Muscle of leg (tissue), 3 donors: ENCODE measurements at regions not wholly inside any gene's neighbourhood (a gene's known extent, or its start where the extent isn't known, plus 50 kb on each side); places are given as distances from the start of the nearest gene placed in this dataset.
"Not testable (repeated sequence)": the region's sequence is repeated elsewhere in the genome, so short reads cannot be mapped to it uniquely, and the experiment has no call there.

Experiments
- DNase-seq: peaks from one replicate; pipeline ENCODE4 v3.0.0; 2013
- H3K27ac ChIP-seq: one replicate; pipeline ENCODE4 v1.5.1; 2013; ENCODE audit warnings: mild to moderate bottlenecking, low read length, control low read depth
- H3K27me3 ChIP-seq: one replicate; pipeline ENCODE4 v1.6.1; 2013; ENCODE audit warnings: low read length; ENCODE audit not compliant: control insufficient read depth, insufficient read depth
- H3K36me3 ChIP-seq: one replicate; pipeline ENCODE4 v1.6.1; 2013; ENCODE audit warnings: low read length; ENCODE audit not compliant: control insufficient read depth, insufficient read depth
- H3K4me1 ChIP-seq: one replicate; pipeline ENCODE4 v1.6.1; 2013; ENCODE audit warnings: low read length; ENCODE audit not compliant: control insufficient read depth, insufficient read depth
- H3K4me3 ChIP-seq: one replicate; pipeline ENCODE4 v1.5.1; 2013; ENCODE audit warnings: low read length, control low read depth
- H3K9me3 ChIP-seq: replicated peaks from 2 replicates; pipeline ENCODE4 v1.6.1; 2013; ENCODE audit warnings: low read depth, low read length; ENCODE audit not compliant: control insufficient read depth
- WGBS: methylation state at CpG from one replicate; pipeline ENCODE4 v1.1.5; 2013; ENCODE audit warnings: missing lambda C conversion rate; ENCODE audit not compliant: insufficient coverage; 5-methylcytosine and 5-hydroxymethylcytosine counted together

GRCh38 chr15:62509395-62509958, 344.4 kb upstream of the C2CD4B start:
- DNase-seq, result no peak
- no peak overlapping the region for H3K4me3 ChIP-seq
- H3K4me1 ChIP-seq, result peaks cover 50% of the 10 kb centered on the region
- no peaks in the 10 kb centered on the region for H3K27me3 ChIP-seq
- H3K36me3 ChIP-seq, result no peaks in the 10 kb centered on the region
- H3K9me3 ChIP-seq, result no peaks in the 10 kb centered on the region
- H3K27ac ChIP-seq, result peak overlapping the region; percentile 29
- WGBS, result 73% methylated on average over 6 of the region's 12 CpGs

GRCh38 chr15:62510791-62511190, 345.7 kb upstream of the C2CD4B start:
- H3K4me1 ChIP-seq, result peaks cover 46% of the 10 kb centered on the region
- no peaks in the 10 kb centered on the region for H3K27me3 ChIP-seq
- no peaks in the 10 kb centered on the region for H3K9me3 ChIP-seq
- WGBS, result 80% methylated on average over 1 of the region's 4 CpGs
- H3K36me3 ChIP-seq, result no peaks in the 10 kb centered on the region
- no peak overlapping the region for H3K27ac ChIP-seq
- DNase-seq, result no peak
- H3K4me3 ChIP-seq, result no peak overlapping the region

GRCh38 chr15:62512904-62513303, 347.8 kb upstream of the C2CD4B start:
- H3K36me3 ChIP-seq, result no peaks in the 10 kb centered on the region
- DNase-seq, result peak; percentile 56

GRCh38 chr15:62513893-62514292, 348.8 kb upstream of the C2CD4B start:
- no peaks in the 10 kb centered on the region for H3K36me3 ChIP-seq
- no peaks in the 10 kb centered on the region for H3K27me3 ChIP-seq
- DNase-seq, result no peak
- peaks cover 43% of the 10 kb centered on the region for H3K4me1 ChIP-seq
- peak overlapping the region; percentile 15 for H3K27ac ChIP-seq
- no peaks in the 10 kb centered on the region for H3K9me3 ChIP-seq
- no peak overlapping the region for H3K4me3 ChIP-seq
- no CpG with 5 or more reads among the region's 4 CpGs for WGBS

More at GRCh38 chr15:62512904-62513303, 347.8 kb upstream of the C2CD4B start:
- Histone ChIP-seq H3K27ac (peak overlapping the region; percentile 18), H3K4me3 (no peak overlapping the region), H3K4me1 (peaks cover 41% of the 10 kb centered on the region), H3K27me3 (no peaks in the 10 kb centered on the region), H3K9me3 (no peaks in the 10 kb centered on the region)
- 78% methylated on average over 1 of the region's 1 CpG for WGBS

- no peaks in the 10 kb centered on the region for H3K36me3 ChIP-seq
- no peak overlapping the region for H3K4me3 ChIP-seq
- peaks cover 33% of the 10 kb centered on the region for H3K4me1 ChIP-seq
- WGBS, result 100% methylated on average over 1 of the region's 7 CpGs
- no peaks in the 10 kb centered on the region for H3K27me3 ChIP-seq
- no peaks in the 10 kb centered on the region for H3K9me3 ChIP-seq
- H3K27ac ChIP-seq, result peak overlapping the region; percentile 39
- DNase-seq, result peak; percentile 60
These were observed 350.8 kb upstream of the C2CD4B start for GRCh38 chr15:62515696-62516395.

GRCh38 chr15:62517541-62517940, 352.5 kb upstream of the C2CD4B start:
- H3K9me3 ChIP-seq, result no peaks in the 10 kb centered on the region
- no peak overlapping the region for H3K27ac ChIP-seq
- H3K4me1 ChIP-seq, result peaks cover 40% of the 10 kb centered on the region
- H3K4me3 ChIP-seq, result no peak overlapping the region
- WGBS, result no CpG with 5 or more reads among the region's 1 CpG
- no peaks in the 10 kb centered on the region for H3K27me3 ChIP-seq
- DNase-seq, result no peak
- H3K36me3 ChIP-seq, result no peaks in the 10 kb centered on the region

- H3K9me3 ChIP-seq, H3K27ac ChIP-seq, H3K27me3 ChIP-seq, DNase-seq, H3K4me3 ChIP-seq, H3K36me3 ChIP-seq: not testable (repeated sequence)
- no CpG with 5 or more reads among the region's 6 CpGs for WGBS
- peaks cover 41% of the 10 kb centered on the region for H3K4me1 ChIP-seq
These were observed 353.6 kb upstream of the C2CD4B start for GRCh38 chr15:62518666-62519065.

- Histone ChIP-seq H3K27me3 (no peaks in the 10 kb centered on the region), H3K4me3 (no peak overlapping the region), H3K27ac (no peak overlapping the region), H3K4me1 (peaks cover 41% of the 10 kb centered on the region), H3K36me3 (no peaks in the 10 kb centered on the region), H3K9me3 (no peaks in the 10 kb centered on the region)
- no peak for DNase-seq
- WGBS, result 100% methylated on average over 2 of the region's 4 CpGs
These were observed 354.8 kb upstream of the C2CD4B start for GRCh38 chr15:62519900-62520299.

GRCh38 chr15:62520887-62521286, 355.8 kb upstream of the C2CD4B start:
- DNase-seq, result no peak
- no peaks in the 10 kb centered on the region for H3K27me3 ChIP-seq
- peaks cover 41% of the 10 kb centered on the region for H3K4me1 ChIP-seq
- H3K36me3 ChIP-seq, result no peaks in the 10 kb centered on the region
- no peaks in the 10 kb centered on the region for H3K9me3 ChIP-seq
- no peak overlapping the region for H3K4me3 ChIP-seq
- WGBS, result no CpG with 5 or more reads among the region's 2 CpGs
- peak overlapping the region; percentile 10 for H3K27ac ChIP-seq

- Histone ChIP-seq H3K4me3 (no peak overlapping the region), H3K36me3 (no peaks in the 10 kb centered on the region), H3K27me3 (no peaks in the 10 kb centered on the region), H3K4me1 (peaks cover 38% of the 10 kb centered on the region), H3K9me3 (no peaks in the 10 kb centered on the region), H3K27ac (peak overlapping the region; percentile 10)
- WGBS, result no CpG with 5 or more reads among the region's 2 CpGs
- no peak for DNase-seq
These were observed 356.3 kb upstream of the C2CD4B start for GRCh38 chr15:62521396-62521795.
